HG03558 (cell line): ENCODE measurements at regions not wholly inside any gene's neighbourhood (a gene's known extent, or its start where the extent isn't known, plus 50 kb on each side); places are given as distances from the start of the nearest gene placed in this dataset.

ENCODE experiments used
- ATAC-seq: cut with Tn5 transposase; IDR thresholded peaks from one replicate; pipeline ENCODE4 v1.9.1; 2021; ENCODE audit warnings: moderate number of reproducible peaks; ENCODE audit not compliant: unreplicated experiment; ENCODE audit errors: extremely low read depth

- no peak for ATAC-seq
Observed at GRCh38 chr2:65724752-65725151, 292.4 kb upstream of the SPRED2 start.

GRCh38 chr2:65724336-65724735 lies 291.9 kb upstream of the SPRED2 start:
- no peak for ATAC-seq

- no peak for ATAC-seq
Observed at GRCh38 chr2:65722028-65722778, 289.8 kb upstream of the SPRED2 start.

- ATAC-seq, result no peak
Observed at GRCh38 chr2:65716698-65717097, 284.3 kb upstream of the SPRED2 start.

- ATAC-seq, result no peak
Observed at GRCh38 chr2:65715323-65715722, 282.9 kb upstream of the SPRED2 start.

GRCh38 chr2:65714866-65715265 lies 282.5 kb upstream of the SPRED2 start:
- ATAC-seq, result no peak

GRCh38 chr2:65711863-65712262 lies 279.5 kb upstream of the SPRED2 start:
- no peak for ATAC-seq

GRCh38 chr2:65710779-65711295 lies 278.4 kb upstream of the SPRED2 start:
- ATAC-seq, result no peak

- no peak for ATAC-seq
Observed at GRCh38 chr2:65710356-65710755, 278.0 kb upstream of the SPRED2 start.

GRCh38 chr2:65708086-65708485 lies 275.7 kb upstream of the SPRED2 start:
- no peak for ATAC-seq

- no peak for ATAC-seq
Observed at GRCh38 chr2:65706411-65706810, 274.0 kb upstream of the SPRED2 start.

- ATAC-seq, result no peak
Observed at GRCh38 chr2:65701191-65701590, 268.8 kb upstream of the SPRED2 start.

GRCh38 chr2:65700720-65701119 lies 268.3 kb upstream of the SPRED2 start:
- ATAC-seq, result no peak

GRCh38 chr2:65700004-65700651 lies 267.7 kb upstream of the SPRED2 start:
- no peak for ATAC-seq

- no peak for ATAC-seq
Observed at GRCh38 chr2:65691816-65692215, 259.4 kb upstream of the SPRED2 start.

- ATAC-seq, result no peak
Observed at GRCh38 chr2:65688141-65688886, 255.9 kb upstream of the SPRED2 start.

- no peak for ATAC-seq
Observed at GRCh38 chr2:65687614-65688013, 255.2 kb upstream of the SPRED2 start.

- ATAC-seq, result no peak
Observed at GRCh38 chr2:65686928-65687521, 254.6 kb upstream of the SPRED2 start.

GRCh38 chr2:65681503-65681902 lies 249.1 kb upstream of the SPRED2 start:
- no peak for ATAC-seq

- ATAC-seq, result no peak
Observed at GRCh38 chr2:65678779-65679391, 246.5 kb upstream of the SPRED2 start.
